CD4-positive, alpha-beta T cell treated with Interleukin-15 for 4 hours (primary cell): ENCODE measurements at regions not wholly inside any gene's neighbourhood (a gene's known extent, or its start where the extent isn't known, plus 50 kb on each side); places are given as distances from the start of the nearest gene placed in this dataset.

Experiments used
- DNase-seq: peaks from one replicate; pipeline ENCODE4 v3.0.0-alpha.2; 2020; ENCODE audit warnings: low spot score

DNA sequence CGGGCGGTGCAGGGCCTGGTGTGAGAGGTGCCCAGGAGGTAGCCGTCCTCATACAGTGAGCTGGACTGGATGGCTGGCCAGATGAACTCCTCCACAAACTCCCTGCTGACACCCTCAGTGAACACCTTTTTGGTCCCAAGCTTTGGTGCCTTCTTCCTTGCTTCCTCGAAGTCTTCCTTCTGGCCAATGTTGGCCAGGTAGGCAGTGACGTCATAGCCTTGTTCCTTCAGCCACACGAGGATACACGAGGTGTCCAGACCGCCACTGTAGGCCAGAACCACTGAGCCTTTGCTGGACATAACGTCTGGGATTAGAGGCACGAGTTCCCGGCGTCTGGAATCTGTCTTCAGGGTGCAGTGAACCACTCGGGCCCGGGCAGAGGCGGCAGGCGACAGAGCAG, 206.8 kb upstream of the SP4 start:
- DNase-seq, result no peak

DNA sequence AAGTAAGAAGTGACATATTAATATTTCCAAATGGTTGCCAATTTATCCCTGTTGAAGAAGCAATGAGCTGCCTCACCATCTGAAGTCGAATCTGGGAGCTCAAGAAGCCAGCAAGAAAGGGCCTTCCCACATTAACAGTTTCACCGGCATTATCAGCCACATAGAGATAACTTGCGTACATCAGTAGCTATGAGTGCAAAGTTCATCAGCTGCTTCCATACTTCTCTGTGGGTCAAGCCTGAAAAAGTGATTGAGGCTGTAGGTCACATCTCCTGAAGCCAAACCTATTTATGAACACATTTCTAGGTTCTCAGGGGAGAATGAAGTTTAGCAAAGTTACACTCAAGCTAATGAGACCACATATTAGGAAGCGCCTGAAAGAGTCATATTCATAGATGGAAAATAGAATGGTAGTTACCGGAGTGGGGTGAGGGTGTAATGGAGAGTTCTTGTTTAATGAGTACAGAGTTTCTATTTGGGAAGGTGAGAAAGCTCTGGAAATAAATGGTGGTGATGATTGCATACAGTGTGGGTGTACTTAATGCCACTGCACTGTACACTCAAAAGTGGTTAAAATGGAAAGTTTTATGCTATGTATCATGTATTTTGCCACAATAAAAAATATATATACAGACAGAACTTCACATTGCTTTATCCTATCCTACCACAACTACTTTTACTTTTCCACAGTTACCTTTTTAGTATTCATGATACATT, 189.3 kb upstream of the SP4 start:
- DNase-seq, result no peak

DNA sequence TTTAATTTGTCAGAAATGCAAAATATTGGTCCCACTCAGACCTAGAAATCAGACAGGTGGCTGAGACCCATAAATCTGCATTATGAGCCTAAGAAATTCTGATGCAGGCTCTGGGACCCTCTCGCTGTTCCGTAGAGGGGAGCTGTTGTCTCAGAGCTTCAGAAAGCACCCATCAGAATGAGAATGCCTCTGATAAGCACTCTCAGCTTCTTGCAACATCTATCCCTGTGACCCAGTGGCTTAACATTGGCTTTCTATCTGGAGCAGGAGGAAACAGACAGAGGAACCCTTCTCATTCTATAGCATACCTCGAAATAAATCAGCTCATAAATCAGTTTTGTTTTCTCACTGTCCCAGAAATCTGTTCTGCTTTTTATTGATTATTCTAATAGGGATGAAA, 184.6 kb upstream of the SP4 start:
- no peak for DNase-seq

DNA sequence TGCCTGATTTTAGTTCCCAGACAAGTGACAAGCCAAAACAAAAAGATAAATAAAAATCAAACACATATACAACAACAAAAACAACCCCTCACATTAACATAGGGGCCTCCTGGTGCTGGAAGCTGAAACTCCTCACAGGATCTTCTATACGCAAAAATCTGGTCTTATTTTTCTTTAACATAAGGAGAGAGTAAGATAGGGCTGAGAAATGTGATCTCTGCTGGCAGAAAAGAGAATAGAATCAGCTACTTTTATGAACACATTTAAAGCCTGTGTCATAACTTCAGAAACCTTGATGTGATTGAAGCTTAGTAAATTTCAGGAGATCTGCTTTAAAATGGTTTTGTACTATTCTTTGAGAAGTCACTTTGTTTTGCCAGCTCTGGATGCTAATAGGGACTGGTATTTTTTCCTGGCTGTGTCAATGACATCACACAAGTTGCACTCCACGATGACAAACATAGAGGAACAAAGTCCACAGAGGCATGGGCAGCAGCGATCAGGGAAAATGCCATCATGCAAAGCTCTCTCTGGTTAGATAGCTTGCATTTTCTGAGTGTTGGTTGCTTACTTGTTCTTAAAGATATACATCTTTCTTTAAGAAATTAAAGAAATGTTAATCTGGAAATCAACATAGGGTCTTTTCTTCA, 176.6 kb upstream of the SP4 start:
- no peak for DNase-seq

DNA sequence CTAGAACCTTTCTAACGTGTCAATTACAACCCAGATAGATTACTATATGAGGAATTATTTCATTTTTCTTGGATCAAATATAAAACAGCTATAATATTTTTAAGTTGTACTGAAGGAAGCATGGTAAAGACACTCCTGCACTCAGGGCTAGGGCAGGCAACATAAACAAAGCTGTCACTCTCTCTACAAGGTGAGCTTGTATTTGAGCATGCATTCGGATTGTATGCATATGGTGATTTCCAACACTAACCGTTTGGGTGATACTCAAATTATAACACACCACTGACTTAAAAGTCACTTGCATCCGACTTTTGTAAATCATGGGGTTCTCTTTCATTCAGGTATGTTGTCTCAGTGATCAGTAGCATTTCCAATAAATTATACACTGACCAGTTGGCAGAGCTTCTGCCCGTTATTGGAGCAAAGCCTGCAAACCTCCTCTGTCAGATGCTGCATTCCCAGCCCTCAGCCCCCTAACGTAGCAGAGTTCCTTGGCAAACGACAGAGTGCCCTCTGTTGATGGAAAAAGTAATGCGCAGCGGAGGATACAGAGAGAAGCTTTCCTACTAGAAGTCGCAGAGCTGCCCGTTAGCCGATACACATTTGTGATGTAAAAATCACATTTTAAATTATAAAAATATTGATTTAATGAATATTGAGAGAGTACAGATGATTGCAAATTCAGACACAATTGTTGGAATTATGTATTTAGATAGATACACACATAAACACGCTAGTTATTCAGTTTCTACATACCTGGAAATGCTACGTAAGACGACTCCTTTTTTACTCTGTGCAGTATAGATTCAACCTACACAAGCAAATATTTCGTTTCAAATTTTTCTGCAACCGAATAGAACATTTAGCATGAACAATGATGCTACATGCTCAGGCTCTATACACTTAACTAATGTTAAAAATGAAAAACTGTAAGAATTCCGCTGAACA, 173.9 kb upstream of the SP4 start:
- peak; percentile 29 for DNase-seq

DNA sequence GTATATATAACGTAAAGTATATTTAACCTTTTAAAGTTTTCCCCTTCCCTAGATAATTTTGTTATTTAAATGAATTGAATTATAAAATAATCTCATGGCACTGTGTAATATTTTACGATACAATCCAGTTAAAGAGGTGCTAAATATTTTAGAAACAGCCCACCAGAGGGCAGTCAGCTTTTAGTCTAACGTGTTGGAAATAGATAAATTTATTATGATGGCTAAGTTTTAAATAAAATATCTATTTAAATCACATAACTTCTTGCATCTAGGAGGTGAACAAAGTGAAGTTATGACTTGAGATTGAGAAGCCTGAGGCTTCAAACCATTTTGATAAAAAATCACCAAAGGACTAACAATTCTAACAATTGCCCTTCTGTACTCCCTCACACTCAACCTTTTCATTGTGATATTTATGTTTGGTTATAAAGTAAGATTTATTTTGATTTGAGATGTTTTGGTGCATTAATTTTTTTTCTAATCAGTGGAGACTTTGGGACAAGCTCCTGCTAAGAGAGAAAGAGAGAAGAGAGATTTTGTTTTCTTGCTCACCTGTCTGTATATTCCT, 171.5 kb upstream of the SP4 start:
- DNase-seq, result peak; percentile 44

DNA sequence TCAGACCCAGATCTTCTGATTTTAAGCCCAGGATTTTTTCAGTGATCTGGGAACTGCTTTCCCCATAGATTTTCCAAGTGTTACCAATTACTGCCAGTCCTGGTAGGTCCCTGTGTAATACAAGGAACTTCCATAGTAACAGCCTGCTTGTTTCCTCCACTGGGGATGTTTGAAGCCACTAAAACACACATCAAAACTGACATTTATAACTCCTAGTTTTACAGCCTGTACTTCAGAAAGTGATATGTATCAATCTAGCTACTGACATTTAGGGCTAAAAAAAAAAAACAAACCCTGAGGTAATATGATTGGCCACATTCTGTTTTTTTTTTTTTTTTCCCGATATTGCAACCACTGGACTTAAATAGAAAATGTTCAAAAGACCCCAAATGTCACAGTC, 166.9 kb upstream of the SP4 start:
- DNase-seq, result no peak

DNA sequence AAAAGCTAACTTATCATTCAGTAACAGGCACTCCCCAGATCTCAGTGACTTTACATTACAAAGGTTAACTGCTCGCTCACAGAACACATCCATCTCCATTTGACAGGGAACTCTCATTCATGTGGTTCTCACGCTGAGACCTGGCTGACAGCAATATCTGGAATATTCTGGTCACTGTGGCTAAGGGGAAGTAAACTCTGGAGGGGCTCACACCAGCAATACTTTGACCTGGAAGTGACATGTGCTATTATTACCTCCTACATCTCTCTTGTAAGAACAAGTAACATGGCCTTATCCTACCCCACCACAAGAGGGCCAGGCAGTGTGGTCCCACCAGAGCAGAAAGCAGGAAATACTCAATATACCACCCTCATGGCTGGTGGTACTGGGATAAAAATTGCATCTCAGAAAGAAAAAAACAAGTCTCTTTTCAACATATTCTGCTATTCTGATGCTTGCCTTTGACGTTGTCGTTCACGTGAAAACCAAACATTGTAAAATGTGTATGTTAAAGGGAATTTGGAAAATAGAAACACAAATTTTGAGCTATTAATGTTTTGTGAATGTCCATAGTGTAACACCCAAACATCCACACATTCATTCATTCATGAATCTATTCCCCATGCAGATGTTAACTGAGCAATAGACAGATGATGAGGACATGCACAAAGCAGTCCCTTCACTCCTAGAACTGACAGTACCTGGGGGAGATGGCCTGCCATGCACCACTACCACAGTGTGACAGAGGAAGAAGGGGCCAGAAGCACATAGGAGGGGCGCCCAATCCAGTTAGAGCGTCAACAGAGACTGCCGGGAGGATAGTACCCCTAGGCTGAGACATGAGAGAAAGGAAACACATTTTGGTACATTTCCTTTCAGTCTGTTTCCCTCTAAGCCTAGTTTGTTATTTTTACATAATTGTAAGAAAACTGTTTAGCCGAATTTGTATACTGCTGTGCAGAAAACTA, 166.0 kb upstream of the SP4 start:
- DNase-seq, result peak; percentile 58

DNA sequence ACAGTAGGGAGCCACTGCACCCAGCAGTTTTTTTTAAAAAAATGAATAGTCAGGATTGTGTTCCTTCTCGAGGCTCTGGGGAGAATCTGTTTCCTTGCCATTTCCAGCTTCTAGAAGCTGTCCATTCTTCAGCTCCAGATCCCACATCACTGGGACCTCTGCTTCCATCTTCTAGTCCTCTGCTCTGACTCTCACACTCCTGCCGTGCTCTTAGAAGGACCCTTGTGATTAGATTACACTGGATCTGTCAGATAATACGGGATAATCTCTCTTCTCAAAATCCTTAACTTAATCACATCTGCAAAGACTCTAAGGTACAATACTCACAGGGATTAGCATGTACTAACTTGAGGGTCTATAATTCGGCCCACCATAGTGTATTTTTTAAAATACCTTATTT, 158.9 kb upstream of the SP4 start:
- no peak for DNase-seq

DNA sequence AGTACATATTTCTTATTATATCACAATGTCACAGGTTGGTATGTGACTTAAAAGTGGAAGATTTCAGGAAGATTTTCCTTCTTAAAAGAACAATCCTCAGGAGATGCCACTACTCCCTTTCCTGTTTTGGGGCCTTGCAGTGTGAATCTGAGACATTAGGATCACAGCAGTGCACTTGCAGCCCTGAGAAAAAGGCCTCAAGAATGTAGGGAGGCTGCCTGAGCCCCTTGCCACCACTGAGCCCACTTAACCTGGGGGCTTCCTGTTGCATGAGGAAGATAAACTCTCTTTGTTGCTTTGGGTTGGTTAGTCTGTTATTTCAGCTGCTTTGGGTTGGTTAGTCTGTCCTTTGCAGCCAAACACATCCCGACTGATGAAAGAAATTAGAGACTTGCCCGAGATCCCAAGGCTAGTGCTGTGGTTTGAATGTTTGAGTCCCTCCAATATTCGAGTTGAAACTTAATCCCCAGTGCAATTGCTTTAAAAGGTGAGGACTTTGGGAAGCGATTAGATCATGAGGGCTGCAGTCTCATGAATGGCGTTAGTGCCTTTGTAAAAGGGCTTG, 151.3 kb upstream of the SP4 start:
- no peak for DNase-seq

DNA sequence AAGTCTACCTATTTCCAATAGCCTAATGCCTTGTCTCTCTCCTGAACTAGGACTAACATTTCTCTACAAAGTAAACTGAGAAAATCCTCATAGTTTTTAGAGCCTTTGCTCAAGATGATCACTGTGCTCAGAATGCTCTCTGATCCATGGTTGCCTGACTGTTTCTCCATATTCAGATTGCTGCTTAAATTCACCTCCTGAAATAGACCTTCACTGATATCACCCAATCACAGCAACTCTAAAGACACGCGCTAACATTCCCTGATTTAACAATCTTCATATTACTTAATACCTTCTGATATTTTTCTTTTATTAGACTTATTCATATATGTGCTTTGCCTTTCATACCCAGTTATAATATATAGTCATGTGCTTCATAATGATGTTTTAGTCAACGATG, 148.9 kb upstream of the SP4 start:
- no peak for DNase-seq

DNA sequence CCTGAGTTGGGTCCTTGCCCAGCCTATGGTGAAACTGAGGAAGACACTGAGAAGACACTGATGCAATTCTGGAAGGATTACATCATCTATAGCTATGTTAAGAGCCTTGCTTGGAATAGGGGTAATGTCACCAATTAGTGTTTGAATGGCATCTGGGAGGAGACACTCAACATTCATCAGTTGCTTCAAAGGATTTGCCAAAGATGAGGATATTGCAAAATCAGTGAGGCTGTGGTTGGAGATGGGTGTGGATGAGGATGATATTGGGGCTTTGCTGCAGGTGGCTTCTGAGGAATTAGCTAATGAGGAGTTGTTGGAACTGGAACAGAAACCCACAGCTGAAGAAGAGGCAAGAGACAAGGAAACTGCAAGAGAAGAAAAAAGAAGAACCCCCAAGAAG, 146.7 kb upstream of the SP4 start:
- DNase-seq, result no peak

DNA sequence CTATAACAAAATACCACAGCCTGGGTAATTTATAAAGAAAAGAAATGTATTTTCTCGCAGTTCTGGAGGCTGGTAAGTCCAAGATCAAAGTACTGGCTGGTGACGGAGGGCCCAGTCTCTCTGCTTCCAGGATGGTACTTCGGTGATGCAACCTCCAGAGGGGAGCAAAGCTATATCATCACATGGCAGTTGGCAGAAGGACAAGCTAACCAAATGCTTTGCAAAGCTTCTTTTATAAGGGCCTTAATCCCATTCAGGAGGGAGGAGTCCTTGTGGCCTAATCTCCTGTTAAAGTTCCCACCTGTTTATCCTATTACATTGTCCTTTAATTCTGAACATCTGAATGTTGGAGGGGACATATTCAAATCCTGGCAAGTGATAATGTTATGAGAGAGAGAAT, 134.1 kb upstream of the SP4 start:
- no peak for DNase-seq

DNA sequence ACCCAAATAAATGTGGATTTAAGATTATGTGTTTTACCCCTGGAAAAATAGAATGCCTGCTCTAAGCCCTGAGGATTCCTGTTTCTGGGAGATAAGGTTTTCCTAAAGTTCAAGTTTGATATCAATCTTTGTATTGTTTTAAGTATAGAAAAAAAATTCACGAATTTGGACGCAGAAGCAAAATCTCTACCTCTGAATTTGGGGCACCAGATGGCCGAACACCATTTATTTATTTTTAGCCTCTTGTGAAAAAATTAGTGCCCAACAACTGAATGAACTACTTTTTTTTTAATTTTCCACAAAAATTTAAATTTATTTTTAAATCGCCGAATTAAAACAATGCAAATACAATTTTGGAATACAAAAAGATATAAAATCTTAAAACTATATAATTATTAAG, 128.1 kb upstream of the SP4 start:
- DNase-seq, result no peak

DNA sequence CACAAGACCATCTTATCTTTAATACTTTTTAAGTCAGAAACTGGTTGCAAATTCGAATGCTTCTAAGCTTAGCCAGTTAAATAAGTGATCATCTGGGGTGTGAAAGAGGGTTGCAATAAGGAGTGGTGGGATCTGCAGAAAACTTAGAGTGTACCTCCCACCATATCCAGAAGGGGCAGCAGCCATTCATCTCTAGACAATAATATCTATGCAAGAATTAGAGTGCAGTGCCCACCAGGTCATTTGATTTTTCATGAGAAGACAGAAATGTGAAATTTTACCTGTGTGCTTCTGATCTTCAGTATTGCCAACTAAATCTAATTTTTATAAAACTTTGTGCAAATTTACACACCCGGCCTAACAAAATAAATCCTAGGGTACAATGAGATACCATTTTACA, 127.2 kb upstream of the SP4 start:
- no peak for DNase-seq

DNA sequence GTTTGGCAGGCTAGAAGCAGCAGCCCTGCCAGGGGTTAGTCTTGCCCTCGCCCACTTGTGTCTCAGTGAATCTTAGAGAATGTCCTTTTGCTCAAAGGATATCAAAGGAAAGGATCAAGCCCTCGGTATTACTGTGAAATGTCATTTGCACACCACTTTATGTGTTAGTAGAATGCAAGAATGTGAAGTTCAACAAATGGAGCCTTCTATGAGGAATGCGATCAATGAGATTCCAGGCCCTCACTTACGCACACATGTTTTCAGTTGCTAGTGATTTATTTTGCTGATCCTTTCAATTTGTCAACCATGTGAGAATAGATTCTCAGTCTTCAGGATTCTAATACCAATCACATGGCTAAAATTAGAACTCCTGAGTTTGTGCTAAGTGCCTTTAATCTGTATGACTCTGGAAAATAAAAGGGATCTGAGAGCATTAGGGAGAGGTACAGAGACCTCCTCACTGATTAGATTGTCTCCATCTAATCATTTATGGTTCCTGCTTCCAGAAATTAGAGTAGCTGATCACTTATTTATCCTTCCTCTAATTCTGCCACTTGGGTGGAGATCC, 123.0 kb upstream of the SP4 start:
- no peak for DNase-seq

DNA sequence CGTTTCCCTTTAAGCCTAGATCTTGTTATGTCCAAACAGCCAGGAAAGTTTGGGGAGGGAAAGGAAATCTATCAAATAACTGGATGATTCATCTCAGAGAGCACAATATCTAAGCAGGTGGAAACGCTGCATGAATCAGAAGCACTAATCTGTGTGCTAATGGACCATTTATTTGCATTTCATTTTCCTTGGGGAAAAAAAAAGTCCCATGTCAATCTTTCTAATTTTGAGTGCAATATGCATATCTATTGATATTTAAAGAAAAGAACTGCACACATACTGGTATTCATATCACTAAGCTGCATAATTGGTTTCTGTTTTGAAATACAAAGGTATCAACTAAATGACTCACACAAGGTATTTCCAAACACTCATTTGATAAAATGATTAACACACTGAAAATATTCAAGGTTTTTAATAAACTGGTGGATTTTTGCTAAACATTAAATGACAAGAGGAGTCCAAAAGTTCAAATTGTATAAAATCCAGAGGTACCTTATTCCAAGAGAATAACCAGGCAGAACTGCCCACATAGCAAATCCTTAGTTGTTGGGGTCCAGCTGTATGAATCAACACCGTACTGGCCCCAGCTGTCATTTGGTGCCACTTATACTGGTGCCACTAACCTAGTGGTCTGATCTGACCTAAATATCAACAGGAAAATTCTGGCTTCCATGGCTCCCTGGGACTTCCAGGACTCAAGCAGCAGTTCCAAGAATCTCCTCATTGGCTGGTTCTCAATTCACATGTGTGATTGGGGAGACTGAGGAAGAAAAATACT, 122.2 kb upstream of the SP4 start:
- DNase-seq, result no peak

DNA sequence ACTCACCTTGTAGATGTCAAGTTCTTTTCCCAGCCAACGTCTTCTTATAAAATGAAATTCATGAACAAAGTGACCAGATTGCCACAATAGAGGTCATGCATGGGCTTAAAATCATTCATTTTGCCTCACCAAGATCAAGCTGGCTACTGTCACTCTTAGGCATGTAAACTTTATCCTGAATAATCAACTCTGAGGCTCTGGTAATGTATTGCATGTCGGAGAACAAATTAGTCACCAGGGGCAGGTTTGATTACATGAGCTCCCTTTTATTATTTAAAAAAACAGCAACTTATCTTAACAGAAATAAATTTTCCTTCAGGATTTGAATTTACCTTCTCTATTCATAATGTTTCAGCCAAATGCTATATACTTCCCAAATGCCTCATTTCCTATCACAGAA, 112.9 kb upstream of the SP4 start:
- DNase-seq, result no peak

DNA sequence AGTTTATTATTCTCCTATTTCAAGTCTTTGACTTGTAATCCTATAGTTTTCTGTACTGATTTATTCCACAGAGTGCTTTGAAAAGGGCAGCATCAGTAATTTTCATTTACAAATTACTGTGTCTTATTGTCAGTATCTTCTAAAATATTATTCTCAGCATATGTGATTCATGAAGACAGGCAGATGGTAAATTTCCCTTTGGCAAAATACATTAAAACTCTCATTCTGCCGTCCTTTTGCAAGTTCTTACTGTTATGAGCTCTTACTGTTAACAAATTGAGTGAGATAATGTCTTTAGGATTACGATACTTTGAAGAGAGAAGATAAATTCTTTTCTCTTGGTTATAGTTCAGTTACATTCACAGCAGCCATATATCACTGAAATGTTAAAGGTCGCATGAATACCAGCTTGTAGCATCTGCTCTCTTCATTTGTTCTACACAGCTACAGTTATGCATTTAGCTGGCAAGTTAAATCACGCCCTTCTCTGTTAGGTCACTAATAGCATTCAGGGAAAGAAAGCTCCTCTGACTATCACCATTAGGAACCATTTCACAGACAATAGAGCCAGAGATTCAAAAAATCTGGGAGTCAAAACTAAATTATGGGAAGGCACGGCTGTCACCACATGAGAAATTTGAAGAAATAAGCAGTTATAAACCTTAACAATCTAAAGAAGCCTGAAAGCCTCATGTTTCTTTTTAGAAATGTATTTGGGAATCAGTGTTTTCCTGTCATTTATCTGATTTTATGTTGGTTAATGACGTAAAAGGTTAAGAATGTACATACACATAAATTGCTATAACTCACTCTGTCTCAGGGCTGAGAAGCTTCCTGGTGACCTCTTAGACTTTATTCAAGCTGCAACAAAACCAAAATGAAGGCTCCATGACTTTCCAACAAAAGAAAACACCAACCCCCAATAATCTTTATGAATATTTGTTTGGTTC, 109.6 kb upstream of the SP4 start:
- no peak for DNase-seq
